Neuronal stem cell (in vitro differentiated cells): ENCODE measurements at regions not wholly inside any gene's neighbourhood (a gene's known extent, or its start where the extent isn't known, plus 50 kb on each side); places are given as distances from the start of the nearest gene placed in this dataset.

Source experiments
- DNase-seq: peaks from one replicate; pipeline ENCODE4 v3.0.0-alpha.2; 2013; ENCODE audit warnings: low spot score
- H2AFZ ChIP-seq: one replicate; pipeline ENCODE4 v1.6.1; 2013; ENCODE audit warnings: mild to moderate bottlenecking, low read length, inconsistent platforms
- H2AK5ac ChIP-seq: 2 replicates; pipeline ENCODE4 v1.6.1; 2013; ENCODE audit warnings: low read depth, mild to moderate bottlenecking, inconsistent platforms, low read length, moderate library complexity, mixed read lengths
- H2BK120ac ChIP-seq: 2 replicates; pipeline ENCODE4 v1.6.1; 2013; ENCODE audit warnings: low read depth, mild to moderate bottlenecking, inconsistent platforms, low read length, moderate library complexity, mixed read lengths
- H2BK12ac ChIP-seq: one replicate; pipeline ENCODE4 v1.6.1; 2013; ENCODE audit warnings: low read length, inconsistent platforms
- H2BK15ac ChIP-seq: 2 replicates; pipeline ENCODE4 v1.6.1; 2013; ENCODE audit warnings: mild to moderate bottlenecking, low read length, inconsistent platforms, mixed read lengths
- H2BK5ac ChIP-seq: one replicate; pipeline ENCODE4 v1.6.1; 2013; ENCODE audit warnings: inconsistent platforms, mild to moderate bottlenecking, low read length, moderate library complexity
- H3K14ac ChIP-seq: one replicate; pipeline ENCODE4 v1.6.1; 2013; ENCODE audit warnings: low read length, inconsistent platforms
- H3K18ac ChIP-seq: 2 replicates; pipeline ENCODE4 v1.6.1; 2013; ENCODE audit warnings: low read length, inconsistent platforms
- H3K23ac ChIP-seq: 2 replicates; pipeline ENCODE4 v1.6.1; 2013; ENCODE audit warnings: low read depth, mild to moderate bottlenecking, mixed read lengths, low read length, inconsistent platforms; ENCODE audit not compliant: poor library complexity
- H3K27ac ChIP-seq: replicated peaks from 3 replicates; pipeline ENCODE4 v1.5.1; 2013; ENCODE audit warnings: low read length, inconsistent platforms
- H3K27me3 ChIP-seq, 3 experiments: 2 replicates each; pipeline ENCODE4 v1.6.1; 2013; ENCODE audit warnings: low read length in 3 of 3, mild to moderate bottlenecking in 2 of 3, inconsistent platforms in 1 of 3, low read depth in 1 of 3, mixed read lengths in 1 of 3, moderate library complexity in 1 of 3; ENCODE audit not compliant: control insufficient read depth in 3 of 3, insufficient read depth in 3 of 3
- H3K36me3 ChIP-seq, 2 donors: replicated peaks in 1 of 2; 2 replicates each; pipeline ENCODE4 v1.6.1; 2013; ENCODE audit warnings: low read length in 2 of 2; ENCODE audit not compliant: control insufficient read depth in 2 of 2, insufficient read depth in 2 of 2
- H3K4ac ChIP-seq: 2 replicates; pipeline ENCODE4 v1.6.1; 2013; ENCODE audit warnings: inconsistent platforms, mild to moderate bottlenecking, low read length, moderate library complexity
- H3K4me1 ChIP-seq, 2 donors: 1 replicate in 1 of 2; 2 replicates in 1 of 2; pipeline ENCODE4 v1.6.1; 2013; ENCODE audit warnings: low read length in 2 of 2, low read depth in 1 of 2; ENCODE audit not compliant: control insufficient read depth in 2 of 2, insufficient read depth in 1 of 2
- H3K4me2 ChIP-seq: one replicate; pipeline ENCODE4 v1.6.1; 2013; ENCODE audit warnings: mild to moderate bottlenecking, low read length, inconsistent platforms; ENCODE audit not compliant: insufficient read depth, poor library complexity, severe bottlenecking
- H3K4me3 ChIP-seq, 2 donors: 2 replicates each; pipeline ENCODE4 v1.5.1; 2013; ENCODE audit warnings: low read length in 2 of 2, mild to moderate bottlenecking in 2 of 2, inconsistent platforms in 1 of 2, moderate library complexity in 1 of 2
- H3K79me1 ChIP-seq: one replicate; pipeline ENCODE4 v1.6.1; 2013; ENCODE audit warnings: low read depth, mild to moderate bottlenecking, inconsistent platforms, low read length, moderate library complexity
- H3K9ac ChIP-seq: one replicate; pipeline ENCODE4 v1.6.1; 2013; ENCODE audit warnings: mild to moderate bottlenecking, low read depth, low read length, inconsistent platforms; ENCODE audit not compliant: poor library complexity
- H3K9me3 ChIP-seq, 2 donors: replicated peaks in 1 of 2; 2 replicates each; pipeline versions ENCODE3 to v1.6.1; 2013; ENCODE audit warnings: low read length in 2 of 2, mild to moderate bottlenecking in 2 of 2, inconsistent platforms in 1 of 2, low read depth in 1 of 2, mixed read lengths in 1 of 2, moderate library complexity in 1 of 2; ENCODE audit not compliant: control insufficient read depth in 2 of 2, insufficient read depth in 1 of 2
- H4K8ac ChIP-seq: one replicate; pipeline ENCODE4 v1.6.1; 2013; ENCODE audit warnings: low read depth, mild to moderate bottlenecking, inconsistent platforms, low read length, moderate library complexity
- H4K91ac ChIP-seq: one replicate; pipeline ENCODE4 v1.6.1; 2013; ENCODE audit warnings: low read length, low read depth, mild to moderate bottlenecking, inconsistent platforms; ENCODE audit not compliant: poor library complexity
- WGBS, 2 donors: extraction: QIAGEN DNeasy Blood & Tissue Kit; methylation state at CpG; one replicate each; pipeline ENCODE4 v1.1.7; 2013; ENCODE audit warnings: missing lambda C conversion rate in 2 of 2, mixed read lengths in 1 of 2; ENCODE audit not compliant: insufficient read length in 2 of 2, insufficient replicate concordance in 1 of 2; ENCODE audit errors: extremely low coverage in 2 of 2; 5-methylcytosine and 5-hydroxymethylcytosine counted together

GRCh38 chr4:37517326-37517725 lies 168.8 kb downstream of the RELL1 start:
- Histone ChIP-seq H4K91ac (no peak overlapping the region), H2BK12ac (no peak overlapping the region), H3K18ac (no peak overlapping the region), H2BK5ac (no peak overlapping the region), H2BK120ac (no peak overlapping the region), H3K36me3 (no peaks in the 10 kb centered on the region), H3K23ac (no peak overlapping the region), H2BK15ac (no peak overlapping the region), H3K27ac (no peak overlapping the region), H3K9ac (no peak overlapping the region), H3K4ac (no peak overlapping the region), H3K4me3 (no peak overlapping the region), H4K8ac (no peak overlapping the region), H3K27me3 (no peaks in the 10 kb centered on the region), H2AK5ac (no peak overlapping the region), H3K79me1 (no peaks in the 10 kb centered on the region), H2AFZ (no peak overlapping the region), H3K14ac (no peak overlapping the region), H3K9me3 (peaks cover 0 to 2% of the 10 kb centered on the region in 2 donors), H3K4me1 (no peaks in the 10 kb centered on the region), H3K4me2 (no peak overlapping the region)
- WGBS, 2 donors: no CpG with 5 or more reads among the region's 3 CpGs
- no peak for DNase-seq

DNA sequence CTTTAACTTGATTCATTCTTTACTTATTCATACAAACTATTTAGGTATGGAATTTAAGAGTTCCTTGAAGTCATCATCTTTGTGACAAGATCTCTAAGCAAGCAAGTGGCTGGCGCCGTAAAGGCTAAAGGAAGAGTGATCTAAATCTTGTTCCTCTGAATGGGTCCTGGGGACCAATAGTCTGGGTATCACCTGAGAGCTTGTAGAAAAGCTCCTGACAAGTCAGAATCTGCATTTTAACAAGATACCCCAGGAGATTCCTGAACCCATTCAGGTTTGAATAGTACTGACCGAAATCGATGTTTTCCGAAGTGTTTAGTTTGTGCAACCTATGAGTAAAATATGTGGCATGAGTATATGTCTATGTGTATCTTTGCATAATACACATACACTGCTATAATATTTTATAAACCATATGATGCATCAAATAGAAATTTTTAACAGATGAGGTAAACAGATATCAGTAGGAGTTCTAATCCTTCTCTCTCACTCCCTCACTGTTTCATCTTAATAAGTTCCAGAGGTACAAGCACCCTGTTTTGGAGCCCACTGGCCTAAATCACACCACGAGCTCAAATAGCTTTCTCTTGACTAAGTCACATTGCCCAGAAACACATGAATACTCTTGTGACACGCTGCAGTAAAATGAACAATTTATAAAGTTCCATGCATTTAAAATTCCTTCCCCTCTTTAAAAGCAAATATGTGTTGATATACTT lies 170.0 kb downstream of the RELL1 start:
- Histone ChIP-seq H4K91ac (no peak overlapping the region), H3K23ac (no peak overlapping the region), H2BK120ac (no peak overlapping the region), H3K14ac (no peak overlapping the region), H3K36me3 (no peaks in the 10 kb centered on the region), H2AFZ (no peak overlapping the region), H3K4me1 (no peaks in the 10 kb centered on the region), H3K9ac (no peak overlapping the region), H3K4me3 (no peak overlapping the region), H3K18ac (no peak overlapping the region), H3K4me2 (no peak overlapping the region), H3K4ac (no peak overlapping the region), H3K9me3 (peaks cover 0 to 2% of the 10 kb centered on the region in 2 donors), H3K79me1 (no peaks in the 10 kb centered on the region), H3K27me3 (no peaks in the 10 kb centered on the region), H4K8ac (no peak overlapping the region), H2AK5ac (no peak overlapping the region), H2BK15ac (no peak overlapping the region), H2BK12ac (no peak overlapping the region), H3K27ac (no peak overlapping the region), H2BK5ac (no peak overlapping the region)
- WGBS, 2 donors: no CpG with 5 or more reads among the region's 7 CpGs
- no peak for DNase-seq

- Histone ChIP-seq H3K27me3 (no peaks in the 10 kb centered on the region), H3K36me3 (no peaks in the 10 kb centered on the region), H3K23ac (no peak overlapping the region), H3K4me1 (no peaks in the 10 kb centered on the region), H2BK120ac (no peak overlapping the region), H2AFZ (no peak overlapping the region), H3K4me3 (no peak overlapping the region), H3K27ac (no peak overlapping the region), H2AK5ac (no peak overlapping the region), H2BK12ac (no peak overlapping the region), H3K9me3 (peaks cover 0 to 6% of the 10 kb centered on the region in 2 donors), H4K8ac (no peak overlapping the region), H3K9ac (no peak overlapping the region), H3K79me1 (no peaks in the 10 kb centered on the region), H3K4ac (no peak overlapping the region), H2BK15ac (no peak overlapping the region), H4K91ac (peak overlapping the region; percentile 43), H3K18ac (no peak overlapping the region), H3K4me2 (no peak overlapping the region), H3K14ac (no peak overlapping the region), H2BK5ac (no peak overlapping the region)
- no peak for DNase-seq
Measured at GRCh38 chr4:37510626-37511025, 175.6 kb downstream of the RELL1 start.

DNA sequence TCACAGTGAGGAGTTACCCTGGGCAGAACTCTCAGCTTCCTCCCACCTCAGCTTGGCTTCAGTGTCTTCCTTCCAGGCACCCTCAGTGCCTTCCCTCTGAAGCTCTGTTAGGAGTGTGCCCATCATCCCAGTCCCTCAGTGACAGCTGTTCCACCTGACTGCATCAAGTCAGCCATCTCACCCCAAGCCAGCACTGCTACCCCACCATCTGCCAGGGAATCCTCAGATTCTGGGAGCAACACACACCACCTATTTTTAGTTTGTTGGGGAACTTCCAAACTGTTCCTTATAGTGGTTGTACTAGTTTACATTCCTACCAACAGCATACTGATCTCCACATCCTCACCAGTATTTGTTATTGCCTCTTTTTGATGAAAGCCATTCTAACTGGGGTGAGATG lies 182.9 kb downstream of the RELL1 start:
- Histone ChIP-seq H3K4me1 (no peaks in the 10 kb centered on the region), H2BK5ac (no peak overlapping the region), H3K9me3 (no peaks in the 10 kb centered on the region), H3K23ac (no peak overlapping the region), H3K9ac (peak overlapping the region; percentile 21), H3K79me1 (peaks cover 8% of the 10 kb centered on the region), H3K4ac (no peak overlapping the region), H2AK5ac (peak overlapping the region; percentile 19), H3K4me3 (no peak overlapping the region), H3K4me2 (no peak overlapping the region), H3K27ac (no peak overlapping the region), H3K27me3 (no peaks in the 10 kb centered on the region), H2BK120ac (no peak overlapping the region), H4K91ac (no peak overlapping the region), H3K18ac (peak overlapping the region; percentile 57), H2BK15ac (no peak overlapping the region), H2BK12ac (peak overlapping the region; percentile 63), H2AFZ (no peak overlapping the region), H4K8ac (no peak overlapping the region), H3K14ac (peak overlapping the region; percentile 97), H3K36me3 (no peaks in the 10 kb centered on the region)
- DNase-seq: no peak
